Brain microvascular endothelial cell (primary cell): ENCODE measurements at regions not wholly inside any gene's neighbourhood (a gene's known extent, or its start where the extent isn't known, plus 50 kb on each side); places are given as distances from the start of the nearest gene placed in this dataset.

Experiments
- DNase-seq: peaks from one replicate; pipeline ENCODE4 v3.0.0-alpha.2; 2020
- H3K27ac ChIP-seq: fragments of 250-450 bp; sonication (Bioruptor Pico); 2 replicates; pipeline ENCODE4 v1.5.1; 2020; ENCODE audit warnings: mild to moderate bottlenecking, moderate library complexity
- H3K27me3 ChIP-seq: fragments of 250-450 bp; sonication (Bioruptor Pico); replicated peaks from 2 replicates; pipeline ENCODE4 v1.5.1; 2020; ENCODE audit warnings: mild to moderate bottlenecking
- H3K36me3 ChIP-seq: fragments of 250-450 bp; sonication (Bioruptor Pico); replicated peaks from 2 replicates; pipeline ENCODE4 v1.5.1; 2020; ENCODE audit warnings: mild to moderate bottlenecking
- H3K4me3 ChIP-seq: 2 replicates; pipeline ENCODE4 v1.5.1; 2011; ENCODE audit warnings: low read depth, mild to moderate bottlenecking, control low read depth, low read length, moderate library complexity
- in situ Hi-C: cut with HindIII; loops from 2 replicates; pipeline ENCODE4 v1.10.0; 2017; ENCODE audit warnings: low sequenced_read_pairs, low pct_ligation_motif_present
- TF ChIP-seq, protein P1 (sequence below): IDR thresholded peaks from 2 replicates; pipeline ENCODE4 v1.5.1; 2011; ENCODE audit warnings: low read depth, mild to moderate bottlenecking, moderate library complexity, low read length, control low read depth, inconsistent platforms; ENCODE audit errors: missing control alignments

DNA sequence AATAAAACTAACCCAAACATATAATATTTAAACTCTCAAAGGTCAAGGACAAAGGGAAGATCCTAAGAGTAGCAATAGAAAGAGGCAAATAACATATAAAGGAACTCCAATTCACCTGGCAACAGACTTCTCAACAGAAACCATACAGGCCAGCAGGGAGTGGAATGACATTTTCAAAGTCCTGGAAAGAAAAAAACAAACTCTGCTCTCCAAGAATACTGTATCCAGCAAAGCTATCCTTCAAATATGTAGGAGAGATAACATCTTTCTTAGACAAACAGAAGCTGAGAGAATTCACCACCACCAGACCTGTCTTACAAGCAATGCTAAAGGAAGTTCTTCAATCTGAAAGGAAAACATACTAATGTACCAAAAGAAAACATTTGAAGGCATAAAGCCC lies 51.5 kb upstream of the TMEM158 start:
- TF ChIP-seq, protein P1, sequence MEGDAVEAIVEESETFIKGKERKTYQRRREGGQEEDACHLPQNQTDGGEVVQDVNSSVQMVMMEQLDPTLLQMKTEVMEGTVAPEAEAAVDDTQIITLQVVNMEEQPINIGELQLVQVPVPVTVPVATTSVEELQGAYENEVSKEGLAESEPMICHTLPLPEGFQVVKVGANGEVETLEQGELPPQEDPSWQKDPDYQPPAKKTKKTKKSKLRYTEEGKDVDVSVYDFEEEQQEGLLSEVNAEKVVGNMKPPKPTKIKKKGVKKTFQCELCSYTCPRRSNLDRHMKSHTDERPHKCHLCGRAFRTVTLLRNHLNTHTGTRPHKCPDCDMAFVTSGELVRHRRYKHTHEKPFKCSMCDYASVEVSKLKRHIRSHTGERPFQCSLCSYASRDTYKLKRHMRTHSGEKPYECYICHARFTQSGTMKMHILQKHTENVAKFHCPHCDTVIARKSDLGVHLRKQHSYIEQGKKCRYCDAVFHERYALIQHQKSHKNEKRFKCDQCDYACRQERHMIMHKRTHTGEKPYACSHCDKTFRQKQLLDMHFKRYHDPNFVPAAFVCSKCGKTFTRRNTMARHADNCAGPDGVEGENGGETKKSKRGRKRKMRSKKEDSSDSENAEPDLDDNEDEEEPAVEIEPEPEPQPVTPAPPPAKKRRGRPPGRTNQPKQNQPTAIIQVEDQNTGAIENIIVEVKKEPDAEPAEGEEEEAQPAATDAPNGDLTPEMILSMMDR, result no peak
- Histone ChIP-seq H3K4me3 (no peak overlapping the region), H3K36me3 (no peaks in the 10 kb centered on the region), H3K27ac (no peak overlapping the region), H3K27me3 (no peaks in the 10 kb centered on the region)
- in situ Hi-C loops, result no loop called here
- DNase-seq, result no peak

DNA sequence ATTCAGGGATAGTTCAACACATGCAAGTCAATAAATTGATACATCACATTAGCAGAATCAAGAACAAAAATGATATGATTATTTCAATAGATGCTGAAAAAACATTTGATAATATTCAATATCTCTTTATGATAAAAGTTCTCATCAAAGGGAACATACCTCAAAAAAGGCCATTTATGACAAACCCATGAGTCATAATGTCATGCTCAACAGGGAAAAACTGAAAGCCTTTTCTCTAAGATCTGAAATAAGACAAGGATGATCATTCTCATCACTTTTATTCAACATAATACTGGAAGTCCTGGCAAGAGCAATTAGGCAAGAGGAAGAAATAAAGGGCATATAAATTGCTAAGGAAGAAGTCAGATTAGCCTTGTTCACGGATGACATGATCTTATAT lies 54.1 kb upstream of the TMEM158 start:
- no peak overlapping the region for H3K27ac ChIP-seq

DNA sequence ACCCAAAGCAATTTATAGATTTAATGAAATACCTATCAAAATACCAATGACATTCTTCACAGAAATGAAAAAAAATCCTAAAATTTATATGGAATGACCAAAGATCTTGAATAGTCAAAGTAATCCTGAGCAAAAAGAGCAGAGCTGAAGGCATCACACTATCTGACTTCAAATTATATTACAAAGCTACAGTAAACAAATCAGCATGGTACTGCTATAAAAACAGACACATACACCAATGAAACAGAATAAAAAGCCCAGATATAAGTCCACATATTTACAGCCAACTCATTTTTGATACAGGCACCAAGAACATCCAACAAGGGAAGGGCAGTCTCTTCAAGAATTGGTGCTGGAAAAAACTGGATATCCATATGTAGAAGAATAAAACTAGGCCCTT lies 54.9 kb upstream of the TMEM158 start:
- no peak for DNase-seq
- no peaks in the 10 kb centered on the region for H3K36me3 ChIP-seq
- TF ChIP-seq, protein P1, result no peak
- H3K27me3 ChIP-seq, result no peaks in the 10 kb centered on the region
- in situ Hi-C loops, result no loop called here
- no peak overlapping the region for H3K27ac ChIP-seq
- no peak overlapping the region for H3K4me3 ChIP-seq

More for the DNA sequence above, 54.1 kb upstream of the TMEM158 start:
- in situ Hi-C loops, result no loop called here
- no peak overlapping the region for H3K4me3 ChIP-seq
- no peaks in the 10 kb centered on the region for H3K36me3 ChIP-seq
- TF ChIP-seq, protein P1, result no peak
- H3K27me3 ChIP-seq, result no peaks in the 10 kb centered on the region
- DNase-seq, result no peak

DNA sequence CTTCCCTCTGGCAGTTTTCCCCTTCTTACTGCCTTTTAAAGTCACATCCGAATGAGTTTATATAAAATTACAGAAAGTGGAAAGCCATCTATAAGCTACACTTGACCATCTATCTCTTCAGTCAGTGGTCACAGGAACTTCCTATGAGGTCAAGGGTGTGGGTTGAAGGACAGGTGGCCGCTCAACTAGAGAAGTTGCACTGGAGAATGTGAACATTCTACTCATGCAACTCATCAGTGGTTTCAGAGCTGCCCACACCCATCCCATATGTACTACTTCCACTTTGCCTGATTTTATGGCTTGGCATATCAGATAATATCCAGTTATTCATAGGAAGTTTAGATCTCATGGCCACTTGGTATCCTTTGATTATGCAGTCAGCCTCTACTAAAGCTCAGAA lies 57.4 kb upstream of the TMEM158 start:
- TF ChIP-seq, protein P1, result no peak
- DNase-seq, result no peak
- no peaks in the 10 kb centered on the region for H3K27me3 ChIP-seq
- H3K4me3 ChIP-seq, result no peak overlapping the region
- no peaks in the 10 kb centered on the region for H3K36me3 ChIP-seq
- H3K27ac ChIP-seq, result no peak overlapping the region
- in situ Hi-C loops, result no loop called here

DNA sequence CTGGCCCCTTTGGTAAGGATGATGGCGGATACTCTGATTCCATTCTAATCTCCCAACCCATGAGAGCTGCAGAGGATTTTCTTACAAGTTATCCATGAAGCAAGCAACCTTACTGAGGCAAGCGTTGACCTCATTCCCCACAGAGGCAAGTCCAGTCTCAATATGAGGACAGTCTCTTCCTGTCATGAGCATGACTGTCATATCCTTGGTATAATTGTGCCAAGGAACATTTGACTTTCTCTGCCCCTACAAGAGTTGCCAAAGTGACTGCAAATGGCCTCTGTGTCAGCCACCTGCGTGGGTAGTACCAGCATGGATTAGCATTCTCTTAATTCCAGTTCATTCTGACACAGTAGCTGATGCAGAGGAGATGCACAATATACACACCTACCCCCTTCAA lies 71.2 kb upstream of the TMEM158 start:
- TF ChIP-seq, protein P1, result no peak
- in situ Hi-C loops, result no loop called here
- Histone ChIP-seq H3K36me3 (no peaks in the 10 kb centered on the region), H3K27ac (no peak overlapping the region), H3K27me3 (peaks cover 2% of the 10 kb centered on the region), H3K4me3 (no peak overlapping the region)
- DNase-seq, result no peak

DNA sequence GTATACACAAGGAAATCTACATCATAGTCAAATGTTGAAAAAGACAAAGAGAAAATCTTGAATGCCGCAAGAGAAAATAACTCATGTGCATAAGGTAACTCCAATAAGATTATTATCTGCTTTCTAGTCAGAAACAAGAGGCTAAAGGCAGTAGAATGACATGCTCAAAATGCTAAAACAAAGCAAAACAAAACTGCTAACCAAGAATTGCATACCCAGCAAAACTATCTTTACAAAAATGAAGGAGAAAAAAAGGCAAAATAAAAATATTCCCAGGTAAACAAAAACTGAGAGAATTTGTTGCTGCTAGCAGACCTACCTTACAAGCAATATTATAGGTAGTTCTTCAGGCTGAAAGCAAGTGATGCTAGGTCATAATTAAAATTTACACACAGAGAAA lies 76.4 kb upstream of the TMEM158 start:
- H3K27me3 ChIP-seq, result peaks cover 2% of the 10 kb centered on the region
- H3K36me3 ChIP-seq, result no peaks in the 10 kb centered on the region
- H3K27ac ChIP-seq, result no peak overlapping the region
- TF ChIP-seq, protein P1, result no peak
- no peak overlapping the region for H3K4me3 ChIP-seq
- in situ Hi-C loops, result no loop called here
- no peak for DNase-seq
